Myocyte (in vitro differentiated cells): ENCODE measurements at regions not wholly inside any gene's neighbourhood (a gene's known extent, or its start where the extent isn't known, plus 50 kb on each side); places are given as distances from the start of the nearest gene placed in this dataset.

ENCODE experiments used
- DNase-seq: peaks from one replicate; pipeline ENCODE4 v3.0.0-alpha.2; 2012; ENCODE audit warnings: low read depth

GRCh38 chr2:66691031-66691965, 256.4 kb downstream of the MEIS1 start:
- no peak for DNase-seq

DNA sequence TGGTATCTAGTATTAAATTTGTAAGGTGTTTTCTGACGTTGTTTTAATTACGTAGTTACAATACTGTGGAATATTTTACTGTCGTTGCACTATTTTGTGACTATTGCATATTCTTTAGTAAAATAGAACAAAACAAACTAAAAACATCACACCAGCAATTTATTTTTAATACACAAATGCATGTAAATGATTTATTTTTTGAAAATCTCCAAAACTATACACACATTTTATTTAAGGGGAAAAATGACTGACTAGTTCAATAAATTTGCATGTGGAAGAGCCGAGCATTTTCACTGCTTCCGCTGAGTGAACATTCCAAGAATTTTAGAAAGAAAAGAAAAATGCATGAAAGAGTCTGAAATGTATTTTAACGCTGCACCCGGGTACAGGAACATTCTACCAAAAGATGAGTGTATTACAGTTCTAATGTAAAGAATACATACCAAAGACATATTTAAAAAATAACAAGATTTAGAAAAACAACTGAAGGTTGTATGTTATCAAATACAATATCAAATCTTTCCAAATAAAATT, 257.7 kb downstream of the MEIS1 start:
- DNase-seq, result no peak

- DNase-seq, result no peak
Observed at GRCh38 chr2:66693076-66693965, 258.4 kb downstream of the MEIS1 start.

DNA sequence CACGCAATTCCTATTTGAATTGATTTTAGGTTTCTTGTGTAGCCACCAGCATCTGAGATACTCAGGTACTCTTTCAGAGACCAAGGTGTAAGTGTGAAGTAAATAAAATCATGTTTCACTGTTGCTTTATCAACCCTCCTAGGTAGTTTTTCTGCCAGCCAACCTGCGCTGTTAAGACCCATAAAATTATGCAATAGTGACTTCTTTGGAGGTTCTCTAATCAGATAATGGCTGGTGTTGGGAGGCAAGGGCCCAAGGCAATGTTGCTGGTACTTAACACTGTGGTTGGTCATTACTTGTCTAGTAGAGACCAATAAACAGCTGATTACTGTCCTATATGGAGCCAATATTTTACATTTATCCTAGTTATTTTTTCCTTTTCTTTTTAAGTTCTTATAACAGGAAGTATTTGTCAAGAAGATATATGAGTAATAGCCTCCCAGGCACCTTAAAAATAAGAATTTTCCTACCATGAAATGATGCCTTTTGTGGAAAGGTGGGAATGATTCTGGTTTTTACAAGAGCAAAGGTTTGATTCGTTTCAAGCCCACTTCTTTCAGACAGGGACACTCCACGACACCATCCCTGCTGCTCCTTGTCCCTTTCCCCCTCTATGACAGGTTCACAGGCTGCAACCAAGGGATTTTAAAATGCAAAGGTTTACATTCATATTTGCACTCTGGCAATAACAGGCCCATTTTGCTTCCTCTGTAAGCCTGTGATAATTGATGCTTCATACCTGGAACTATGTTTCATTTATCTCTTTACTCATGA, 259.3 kb downstream of the MEIS1 start:
- no peak for DNase-seq

- DNase-seq, result no peak
Observed at GRCh38 chr2:66695226-66695735, 260.4 kb downstream of the MEIS1 start.

GRCh38 chr2:66696374-66696773, 261.4 kb downstream of the MEIS1 start:
- no peak for DNase-seq

DNA sequence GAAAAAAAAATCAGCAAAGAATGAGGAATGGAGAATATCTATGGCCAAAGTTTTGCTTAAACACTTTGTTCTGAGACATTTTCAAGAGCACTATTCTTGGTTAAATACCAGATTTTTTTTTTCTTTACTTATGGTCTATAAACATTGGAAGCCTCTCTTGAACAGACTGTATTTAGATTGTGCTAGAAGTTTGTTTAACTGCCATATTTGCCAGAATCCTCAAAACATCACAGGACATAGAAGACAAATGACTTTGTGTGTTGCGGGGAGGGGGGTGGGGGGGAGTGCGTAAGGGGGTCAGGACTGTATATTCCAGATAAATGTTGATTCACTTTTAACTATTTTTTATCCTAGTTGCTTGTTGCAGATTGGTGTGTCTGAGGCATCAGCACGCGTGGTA, 262.0 kb downstream of the MEIS1 start:
- DNase-seq, result no peak

DNA sequence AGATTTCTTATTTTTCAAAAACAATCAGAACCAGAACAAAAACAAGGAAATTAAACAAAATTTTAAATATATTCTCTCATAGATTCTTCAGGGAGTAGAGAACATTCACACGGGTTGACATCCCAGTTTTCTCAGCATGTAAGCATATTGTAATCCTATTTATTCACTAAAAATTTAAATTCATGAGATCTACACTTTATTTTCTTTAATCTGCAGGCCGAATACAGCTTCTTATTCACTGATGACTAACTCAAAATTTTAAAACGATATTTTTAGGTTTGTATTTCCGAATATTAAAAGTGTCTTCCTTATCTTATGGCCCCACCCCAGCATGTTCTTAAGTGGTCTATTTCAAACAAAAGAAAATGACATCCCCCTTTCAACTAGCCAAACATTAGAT, 262.4 kb downstream of the MEIS1 start:
- DNase-seq, result no peak

DNA sequence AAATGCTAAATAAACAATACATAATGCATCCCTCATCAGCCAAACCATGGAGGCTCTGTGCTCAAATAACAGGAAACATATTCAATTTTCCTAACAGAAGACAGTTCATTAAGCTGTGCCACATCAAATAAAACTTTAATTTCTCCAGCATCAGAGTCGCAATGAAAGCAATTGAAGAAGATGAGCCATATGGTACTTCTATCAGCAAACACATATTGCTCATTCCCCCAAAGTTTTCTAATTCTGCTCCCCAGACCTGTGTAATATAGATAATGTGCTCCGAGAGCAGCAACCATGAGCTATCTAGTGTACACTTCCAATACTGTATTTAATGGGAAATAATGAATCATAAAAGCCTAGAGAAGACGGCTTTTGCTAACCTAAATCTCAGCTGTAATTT, 263.2 kb downstream of the MEIS1 start:
- no peak for DNase-seq

- no peak for DNase-seq
Observed at GRCh38 chr2:66698576-66699239, 263.8 kb downstream of the MEIS1 start.

DNA sequence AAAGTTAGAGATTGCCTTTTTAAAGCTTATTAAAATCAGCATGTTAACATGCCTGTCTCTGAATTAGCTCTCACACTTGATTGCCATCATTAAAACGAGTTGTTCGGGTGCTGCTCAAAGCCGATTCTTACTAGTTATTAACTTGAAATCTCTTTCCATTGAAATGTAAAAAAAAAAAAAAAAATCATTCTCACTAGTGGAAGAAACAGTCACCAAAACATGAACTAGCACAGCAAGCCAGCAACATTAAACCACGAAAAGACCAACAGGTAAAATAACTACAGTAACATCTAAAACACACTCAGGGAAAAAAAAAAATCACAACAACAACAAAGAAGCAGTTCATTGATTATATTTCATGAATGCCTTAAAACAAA, 264.5 kb downstream of the MEIS1 start:
- no peak for DNase-seq

DNA sequence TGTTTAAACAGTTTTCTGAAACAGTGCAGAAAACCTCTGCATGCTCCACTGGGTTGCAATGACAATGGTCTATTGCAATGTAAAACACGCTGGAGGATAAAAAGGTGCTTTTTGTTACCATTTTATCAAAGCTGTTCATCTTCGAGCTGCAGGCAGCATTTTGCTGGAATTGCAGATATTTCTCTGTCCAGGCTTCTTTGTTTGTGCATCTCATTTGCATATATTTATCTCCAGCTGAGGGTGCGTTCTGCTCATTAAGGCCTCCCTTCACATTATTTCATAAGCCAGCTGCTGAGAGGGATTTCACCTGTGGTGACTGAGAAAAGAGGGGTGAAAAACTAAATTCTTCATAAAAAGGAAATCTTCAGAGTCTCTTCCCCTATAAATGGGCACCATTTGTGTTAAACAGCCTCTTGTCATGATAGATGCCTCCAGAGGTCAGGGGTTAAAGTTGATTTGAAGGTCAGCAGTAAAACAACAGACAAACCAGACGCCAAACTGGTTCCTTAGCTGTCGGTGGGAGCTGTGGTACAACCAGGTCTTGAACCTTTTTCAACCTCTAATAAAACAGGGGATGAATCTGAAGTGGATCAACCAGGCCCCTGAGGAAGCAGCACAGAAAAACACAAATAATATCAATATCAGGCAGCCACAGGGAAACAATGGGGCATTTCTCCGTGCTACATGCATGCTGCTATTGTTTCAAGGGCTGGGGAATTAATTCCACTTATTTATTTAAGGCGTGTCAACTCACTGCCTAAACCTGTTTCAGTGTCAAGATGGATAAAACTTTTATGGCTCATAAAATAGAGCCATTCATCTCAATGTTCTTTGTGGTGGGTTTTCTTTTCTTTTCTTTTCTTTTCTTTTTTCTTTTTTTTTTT, 265.1 kb downstream of the MEIS1 start:
- no peak for DNase-seq

GRCh38 chr2:66700677-66701066, 265.7 kb downstream of the MEIS1 start:
- no peak for DNase-seq

- no peak for DNase-seq
Observed at GRCh38 chr2:66701251-66701650, 266.3 kb downstream of the MEIS1 start.

GRCh38 chr2:66701656-66702055, 266.7 kb downstream of the MEIS1 start:
- DNase-seq, result no peak

GRCh38 chr2:66702301-66702700, 267.4 kb downstream of the MEIS1 start:
- DNase-seq, result no peak

DNA sequence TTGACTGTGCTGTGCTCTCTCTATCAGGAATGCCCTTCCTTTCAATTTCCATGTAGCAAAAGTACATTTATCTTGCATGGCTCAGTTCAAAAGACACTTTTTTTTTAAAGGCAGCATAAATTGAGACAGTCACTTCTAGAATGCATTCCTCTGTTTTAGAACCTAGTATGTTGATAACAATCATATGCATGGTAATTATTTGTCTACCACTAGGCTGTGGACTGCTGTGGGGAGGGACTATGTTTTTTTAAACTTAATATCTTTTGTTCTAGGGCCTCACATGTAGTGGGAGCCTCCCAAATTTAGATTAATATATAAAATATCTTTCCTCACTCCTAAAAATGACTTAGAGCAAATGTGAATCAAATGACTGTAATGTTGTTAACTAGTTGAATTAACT, 269.9 kb downstream of the MEIS1 start:
- no peak for DNase-seq

DNA sequence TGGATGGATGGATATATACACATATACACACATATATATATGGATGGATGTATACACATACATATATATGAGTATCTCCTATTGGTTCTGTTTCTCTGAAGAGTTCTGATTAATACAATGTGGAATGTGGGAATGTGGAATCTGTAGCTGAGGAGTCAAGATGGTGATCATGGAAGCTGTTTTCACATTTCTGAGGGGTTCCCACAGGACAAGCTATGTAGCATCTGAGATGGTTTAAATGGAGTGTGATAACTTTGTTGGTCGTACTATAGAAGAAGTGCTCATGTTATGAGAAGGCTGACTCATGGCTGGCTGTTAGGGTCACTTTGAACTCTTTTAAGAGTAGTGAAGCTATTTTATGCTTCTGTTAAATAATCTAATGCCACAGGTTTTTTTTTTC, 279.7 kb downstream of the MEIS1 start:
- no peak for DNase-seq

DNA sequence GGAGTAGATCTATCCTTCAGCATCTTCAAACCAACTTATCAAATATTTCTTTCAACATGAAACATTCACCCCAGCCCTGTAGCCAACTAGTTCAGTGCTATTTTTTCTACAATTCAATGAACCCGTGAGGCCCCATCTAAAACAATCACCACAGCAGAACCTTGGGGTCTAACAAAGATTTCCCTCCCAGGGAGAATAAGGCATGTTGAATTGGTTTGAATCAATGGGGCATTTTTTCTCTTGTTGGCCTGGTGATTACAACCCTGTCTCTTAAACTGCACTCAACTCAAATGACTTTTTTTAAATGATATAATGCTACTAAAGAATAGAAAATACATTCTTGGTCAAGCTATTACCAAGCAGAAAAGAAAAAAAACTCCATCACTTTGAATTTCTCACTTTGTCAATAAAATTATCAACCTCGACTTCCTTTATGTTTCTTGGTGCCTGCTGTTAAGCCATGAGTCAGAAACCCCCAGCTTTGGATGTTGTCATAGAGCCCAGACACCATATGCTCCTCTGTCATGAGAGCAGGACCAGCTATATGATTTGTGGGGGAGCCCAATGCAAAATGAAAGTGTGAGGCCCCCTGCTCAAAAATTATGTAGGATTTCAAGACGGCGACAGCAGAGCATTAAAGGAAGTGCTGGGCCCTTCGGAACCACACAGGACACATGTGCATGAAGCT, 282.4 kb downstream of the MEIS1 start:
- DNase-seq, result no peak
